ENCODE measurements at regions not wholly inside any gene's neighbourhood (a gene's known extent, or its start where the extent isn't known, plus 50 kb on each side); places are given as distances from the start of the nearest gene placed in this dataset.
"Not testable (repeated sequence)": the region's sequence is repeated elsewhere in the genome, so short reads cannot be mapped to it uniquely, and the experiment has no call there.

GRCh38 chr4:1582227-1582626 lies 101.9 kb downstream of the FAM53A start:
- ATAC-seq (no peak), DNase-seq (ENCODE audit: extremely low read depth in 1 of 4, low spot score in 3 of 4) (no peak), FAIRE-seq (no peak)
- H3K36me3 ChIP-seq (ENCODE audit: control insufficient read depth, insufficient read depth, low read length): no peaks in the 10 kb centered on the region
- no peaks in the 10 kb centered on the region for H3K79me2 ChIP-seq (ENCODE audit: control insufficient read depth, insufficient read depth, low read length)
- no peak overlapping the region for H3K4me3 ChIP-seq
- intact Hi-C loops (cut with micrococcal nuclease): no loop called here
- peaks cover 1 to 6% of the 10 kb centered on the region in 2 experiments; a peak in 4 of 5 replicates for H3K27me3 ChIP-seq (ENCODE audit: control insufficient read depth in 2 of 2, insufficient read depth in 2 of 2, low read length in 2 of 2)
- WGBS (ENCODE audit: insufficient coverage, low coverage, missing lambda C conversion rate): 68% methylated on average over 13 of the region's 15 CpGs
- H3K9me1 ChIP-seq (ENCODE audit: control insufficient read depth, insufficient read depth, low read length): no peaks in the 10 kb centered on the region
- no peaks in the 10 kb centered on the region for H4K20me1 ChIP-seq (replicated peaks; ENCODE audit: control insufficient read depth, insufficient read depth, low read length)
- peak overlapping the region; percentile 30; the same call in 1 of the 2 replicates for H2AFZ ChIP-seq (ENCODE audit: low read depth, low read length)
- in situ Hi-C loops (cut with MboI): no loop called here
- peaks cover 8 to 43% of the 10 kb centered on the region in 2 experiments; a peak in 4 of 5 replicates for H3K4me1 ChIP-seq (replicated peaks in 1 of 2; ENCODE audit: control insufficient read depth in 2 of 2, insufficient read depth in 2 of 2, low read length in 2 of 2)
- H3K9ac ChIP-seq (ENCODE audit: insufficient read depth in 1 of 2, low read depth in 2 of 2, low read length in 2 of 2): peak overlapping the region in 1 of 2 experiments; percentile 80; a peak in 2 of 4 replicates
- CTCF ChIA-PET (ENCODE audit: low intra/inter-chr PET ratio): no interaction called here
- POLR2A ChIA-PET: interaction anchor here (2.6 kb wide), 1 partner anchor 11 kb away, joined by 15 read pairs; no protein-coding TSS in a partner anchor
- H3K27ac ChIP-seq (ENCODE audit: extremely low read depth, low read depth, low read length): no peak overlapping the region
- H3K9me3 ChIP-seq (replicated peaks; ENCODE audit: control insufficient read depth, insufficient read depth, low read depth, low read length): no peaks in the 10 kb centered on the region
- no peak overlapping the region for H3K4me2 ChIP-seq (ENCODE audit: insufficient read depth, low read length)
- no TSS peak for BruUV-seq (replicated peaks)
- TF ChIP-seq HDAC6 (IDR thresholded peaks at IDR 0.05; ENCODE audit: low read depth, low read length): no peak

DNA sequence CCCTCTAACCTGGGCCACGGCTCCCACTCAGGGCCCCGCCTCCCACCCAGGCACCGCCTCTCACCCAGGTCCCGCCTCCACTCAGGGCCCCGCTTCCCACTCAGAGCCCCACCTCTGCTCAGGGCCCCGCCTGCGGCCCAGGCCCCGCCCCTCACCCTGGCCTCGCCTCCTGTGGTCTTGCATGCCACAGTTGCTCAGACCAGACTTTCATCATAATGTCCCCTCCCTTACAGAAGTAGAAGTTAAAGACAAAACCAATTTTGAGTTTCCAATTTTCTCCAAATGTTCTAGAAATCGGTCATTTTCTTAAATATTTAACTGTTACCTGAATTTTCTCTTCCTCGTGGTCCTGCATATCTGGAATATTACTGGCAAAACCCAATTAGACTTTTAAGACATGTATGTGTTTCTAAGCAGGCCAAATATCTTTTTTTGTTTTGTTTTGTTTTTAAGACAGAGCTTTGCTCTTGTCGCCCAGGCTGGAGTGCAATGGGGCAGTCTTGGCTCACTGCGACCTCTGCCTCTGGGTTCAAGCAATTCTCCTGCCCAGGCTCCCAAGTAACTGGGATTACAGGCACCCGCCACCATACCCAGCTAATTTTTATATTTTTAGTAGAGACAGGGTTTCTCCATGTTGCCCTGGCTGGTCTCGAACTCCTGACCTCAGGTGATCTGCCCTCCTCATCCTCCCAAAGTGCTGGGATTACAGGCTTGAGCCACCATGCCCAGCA lies 102.8 kb downstream of the FAM53A start:
- CTCF ChIA-PET (ENCODE audit: low intra/inter-chr PET ratio); in situ Hi-C loops (cut with MboI); H3K4me3 ChIP-seq; intact Hi-C loops (cut with micrococcal nuclease); H3K36me3 ChIP-seq (ENCODE audit: control insufficient read depth, insufficient read depth, low read length); H3K79me2 ChIP-seq (ENCODE audit: control insufficient read depth, insufficient read depth, low read length); H4K20me1 ChIP-seq (replicated peaks; ENCODE audit: control insufficient read depth, insufficient read depth, low read length); H3K4me2 ChIP-seq (ENCODE audit: insufficient read depth, low read length); H3K9me1 ChIP-seq (ENCODE audit: control insufficient read depth, insufficient read depth, low read length); BruUV-seq (replicated peaks); H3K9me3 ChIP-seq (replicated peaks; ENCODE audit: control insufficient read depth, insufficient read depth, low read depth, low read length); TF ChIP-seq TEAD4 (CRISPR knock-in tag; IDR thresholded peaks at IDR 0.05; ENCODE audit: borderline replicate concordance): not testable (repeated sequence)
- DNase-seq (ENCODE audit: extremely low read depth in 1 of 4, low spot score in 3 of 4) (peak; percentile 93 to 98 (median 98)), FAIRE-seq (peak; percentile 95), ATAC-seq (peak; percentile 88)
- H3K9ac ChIP-seq (ENCODE audit: insufficient read depth in 1 of 2, low read depth in 2 of 2, low read length in 2 of 2): peak overlapping the region in 1 of 2 experiments; percentile 49; a peak in 2 of 4 replicates
- H3K27ac ChIP-seq (ENCODE audit: extremely low read depth, low read depth, low read length): peak overlapping the region; percentile 39; the same call in 1 of the 3 replicates
- POLR2A ChIA-PET: interaction anchor here (2.6 kb wide), 1 partner anchor 12 kb away, joined by 15 read pairs; no protein-coding TSS in a partner anchor
- H3K4me1 ChIP-seq (replicated peaks in 1 of 2; ENCODE audit: control insufficient read depth in 2 of 2, insufficient read depth in 2 of 2, low read length in 2 of 2): peaks cover 8 to 51% of the 10 kb centered on the region in 2 experiments; a peak in 4 of 5 replicates
- peak overlapping the region; percentile 30 for H2AFZ ChIP-seq (ENCODE audit: low read depth, low read length)
- peaks cover 5 to 13% of the 10 kb centered on the region in 2 experiments; a peak in 4 of 5 replicates for H3K27me3 ChIP-seq (ENCODE audit: control insufficient read depth in 2 of 2, insufficient read depth in 2 of 2, low read length in 2 of 2)
- 17% methylated on average over 13 of the region's 15 CpGs for WGBS (ENCODE audit: insufficient coverage, low coverage, missing lambda C conversion rate)
- TF ChIP-seq ATF7 (IDR thresholded peaks at IDR 0.05) (0 out of 2 replicates have a peak, but pooled peaks have one; percentile 17), CEBPG (CRISPR knock-in tag; IDR thresholded peaks at IDR 0.05) (peak; percentile 75; the same call in 1 of the 2 replicates), CEBPG (tag; conservative IDR thresholded peaks at IDR 0.05 in 1 of 2, IDR thresholded peaks at IDR 0.05 in 1 of 2) (peak; percentile 36 to 39), TEAD4 (IDR thresholded peaks at IDR 0.05; ENCODE audit: low read length) (0 out of 2 replicates have a peak, but pooled peaks have one; percentile 19), CREM (IDR thresholded peaks at IDR 0.05; ENCODE audit: low read depth) (peak; percentile 13; the same call in 1 of the 2 replicates), ZNF239 (CRISPR knock-in tag; IDR thresholded peaks at IDR 0.05) (0 out of 2 replicates have a peak, but pooled peaks have one; percentile 21), NCOA6 (IDR thresholded peaks at IDR 0.05) (0 out of 2 replicates have a peak, but pooled peaks have one; percentile 28), CCNT2 (IDR thresholded peaks at IDR 0.05; ENCODE audit: borderline replicate concordance, extremely low read depth, insufficient read length, low read depth, low read length) (peak; percentile 39), DPF2 (IDR thresholded peaks at IDR 0.05) (peak; percentile 43; the same call in 1 of the 2 replicates), RBFOX2 (IDR thresholded peaks at IDR 0.05; ENCODE audit: low read depth, low read length) (peak; percentile 62), POLR2G (IDR thresholded peaks at IDR 0.05; ENCODE audit: low read depth, low read length) (peak; percentile 53; the same call in 1 of the 2 replicates), HMGN3 (IDR thresholded peaks at IDR 0.05; ENCODE audit: borderline replicate concordance, extremely low read depth, insufficient read length, low read depth, low read length) (peak; percentile 62), NRF1 (conservative IDR thresholded peaks at IDR 0.05 in 1 of 2, IDR thresholded peaks at IDR 0.05 in 1 of 2) (peak; percentile 73 to 74)

Measured in K562 (cell line).